ENCODE measurements at regions not wholly inside any gene's neighbourhood (a gene's known extent, or its start where the extent isn't known, plus 50 kb on each side); places are given as distances from the start of the nearest gene placed in this dataset.
A peak's percentile ranks its signal among the peaks of the same experiment; 100 is the strongest.

DNA sequence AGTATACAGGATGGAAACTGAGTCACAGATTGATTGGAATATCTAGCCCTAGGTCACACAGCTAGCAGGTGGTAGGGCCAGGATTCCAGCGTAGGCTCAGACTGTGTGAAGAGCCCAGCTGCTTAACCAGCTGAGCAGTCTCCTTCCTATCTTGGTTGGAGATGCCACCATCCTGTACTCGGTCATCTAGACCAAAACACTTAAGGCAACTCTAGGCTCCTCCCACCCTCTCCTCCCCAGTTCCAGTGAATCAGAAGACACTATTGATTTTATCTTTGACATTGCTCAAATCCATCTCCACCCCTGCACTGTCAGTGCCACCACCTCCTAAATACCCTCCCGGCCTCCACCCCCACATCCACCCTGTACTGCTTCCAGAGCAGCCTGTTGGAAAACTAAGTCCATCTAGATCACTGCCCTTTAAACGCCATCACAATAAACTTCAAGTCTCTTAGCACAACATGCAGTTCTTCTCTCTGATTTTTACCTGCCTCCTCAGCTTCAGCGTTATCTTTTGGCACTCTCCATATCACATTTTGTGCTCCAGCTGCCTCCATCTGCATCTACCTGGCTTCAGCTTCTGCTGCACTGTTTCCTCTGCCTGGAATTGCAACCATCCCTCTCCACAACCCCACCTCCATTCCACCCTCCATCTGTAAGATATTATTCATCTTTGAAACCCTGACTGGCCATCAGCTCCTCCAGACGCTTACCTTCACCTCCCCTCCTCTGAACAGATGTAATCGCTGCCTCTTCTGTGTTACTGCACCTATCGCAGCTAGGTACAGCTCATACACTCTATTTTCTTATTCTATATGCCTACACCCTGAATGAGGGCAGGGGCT lies 86.8 kb upstream of the ACP3 start:
- Histone ChIP-seq H3K79me2 (ENCODE audit: control insufficient read depth, insufficient read depth, low read length, poor library complexity) (no peaks in the 10 kb centered on the region), H3K36me3 (ENCODE audit: control insufficient read depth in 1 of 2, insufficient read depth in 2 of 2, low read length in 2 of 2) (no peaks in the 10 kb centered on the region), H4K12ac (ENCODE audit: low read depth, low read length) (no peak overlapping the region), H2AFZ (ENCODE audit: insufficient read depth, low read length, poor library complexity) (no peak overlapping the region), H3K27me3 (ENCODE audit: insufficient read depth, low read length) (no peaks in the 10 kb centered on the region), H3K14ac (ENCODE audit: low read length) (no peak overlapping the region), H3K4ac (ENCODE audit: low read depth, low read length) (no peak overlapping the region), H2BK5ac (ENCODE audit: low read depth, low read length, poor library complexity) (no peak overlapping the region), H3K4me1 (ENCODE audit: control insufficient read depth in 1 of 2, insufficient read depth in 2 of 2, low read length in 2 of 2) (no peaks in the 10 kb centered on the region), H3K9ac (ENCODE audit: low read length) (no peak overlapping the region), H3K9me3 (ENCODE audit: insufficient read depth, low read depth, low read length) (no peaks in the 10 kb centered on the region), H3K4me2 (ENCODE audit: low read length) (no peak overlapping the region), H4K91ac (ENCODE audit: low read depth, low read length) (no peak overlapping the region), H3K79me1 (ENCODE audit: low read length) (no peaks in the 10 kb centered on the region), H3K27ac (ENCODE audit: low read depth, low read length) (no peak overlapping the region), H3K4me3 (ENCODE audit: low read depth, low read length) (no peak overlapping the region), H2BK120ac (ENCODE audit: insufficient read depth, low read length, poor library complexity) (no peak overlapping the region), H3K23ac (ENCODE audit: low read length) (no peak overlapping the region), H4K8ac (ENCODE audit: low read depth, low read length) (no peak overlapping the region), H3K18ac (ENCODE audit: low read length) (no peak overlapping the region), H2BK12ac (ENCODE audit: low read length) (no peak overlapping the region), H2AK5ac (ENCODE audit: low read length) (no peak overlapping the region)
- DNase-seq, result peak; percentile 83 to 88
- WGBS (ENCODE audit: extremely low coverage, insufficient coverage, insufficient read length), result no CpG with 5 or more reads among the region's 8 CpGs

DNA sequence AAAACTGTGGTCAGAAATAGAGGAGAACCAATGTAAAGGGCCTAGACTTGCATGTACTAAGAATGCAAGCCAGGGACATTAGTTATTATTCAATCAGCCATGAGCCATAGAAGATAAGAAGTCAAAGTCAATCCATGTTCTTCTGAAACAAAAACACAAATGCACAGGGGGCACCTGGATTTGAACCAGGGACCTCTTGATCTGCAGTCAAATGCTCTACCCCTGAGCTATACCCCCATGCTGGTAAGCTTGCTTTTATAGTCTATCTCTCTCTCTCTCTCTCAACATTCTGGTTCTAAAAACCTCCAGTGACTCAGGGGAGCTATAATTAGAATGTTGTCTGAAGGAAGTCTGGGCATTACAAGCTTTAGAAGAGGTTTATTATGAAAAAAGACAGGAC lies 85.6 kb upstream of the ACP3 start:
- Histone ChIP-seq H3K4me1 (ENCODE audit: control insufficient read depth in 1 of 2, insufficient read depth in 2 of 2, low read length in 2 of 2) (no peaks in the 10 kb centered on the region), H4K12ac (ENCODE audit: low read depth, low read length) (no peak overlapping the region), H3K4me3 (ENCODE audit: low read depth, low read length) (no peak overlapping the region)

DNA sequence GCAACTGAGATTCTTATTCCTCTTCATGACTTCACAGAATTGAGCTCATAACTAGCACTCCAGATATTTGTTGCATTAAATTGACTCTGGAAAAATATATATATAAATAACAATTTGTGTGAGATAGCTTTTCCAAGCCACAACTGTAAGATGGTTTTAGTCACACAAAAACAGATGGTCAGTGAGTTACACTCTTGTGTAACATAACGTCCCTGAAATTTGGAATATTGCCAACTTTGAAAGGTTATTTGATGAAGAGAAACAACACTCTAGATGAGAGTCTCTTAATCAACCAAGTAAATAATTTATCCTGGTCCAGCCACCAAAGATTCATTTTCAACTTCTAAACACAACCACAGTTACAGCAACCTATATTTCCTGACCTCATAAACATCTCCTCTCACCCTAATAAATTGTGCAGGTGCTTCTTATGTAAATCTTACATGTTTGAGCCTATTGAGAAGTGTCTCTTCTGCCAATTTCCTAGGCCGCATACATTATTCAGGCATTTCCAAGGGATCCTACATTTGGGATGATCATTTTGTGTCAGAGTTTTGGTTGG lies 84.9 kb upstream of the ACP3 start:
- H2BK120ac ChIP-seq (ENCODE audit: insufficient read depth, low read length, poor library complexity), result no peak overlapping the region
- H3K4me2 ChIP-seq (ENCODE audit: low read length), result no peak overlapping the region
- H3K36me3 ChIP-seq (ENCODE audit: control insufficient read depth in 1 of 2, insufficient read depth in 2 of 2, low read length in 2 of 2), result no peaks in the 10 kb centered on the region
- H2BK12ac ChIP-seq (ENCODE audit: low read length), result no peak overlapping the region
- no peak overlapping the region for H4K12ac ChIP-seq (ENCODE audit: low read depth, low read length)
- H2AFZ ChIP-seq (ENCODE audit: insufficient read depth, low read length, poor library complexity), result no peak overlapping the region
- H3K79me1 ChIP-seq (ENCODE audit: low read length), result no peaks in the 10 kb centered on the region
- H4K8ac ChIP-seq (ENCODE audit: low read depth, low read length), result no peak overlapping the region
- H2AK5ac ChIP-seq (ENCODE audit: low read length), result no peak overlapping the region
- H3K27ac ChIP-seq (ENCODE audit: low read depth, low read length), result no peak overlapping the region
- H3K27me3 ChIP-seq (ENCODE audit: insufficient read depth, low read length), result no peaks in the 10 kb centered on the region
- no peak overlapping the region for H3K23ac ChIP-seq (ENCODE audit: low read length)
- no peak overlapping the region for H3K9ac ChIP-seq (ENCODE audit: low read length)
- H3K79me2 ChIP-seq (ENCODE audit: control insufficient read depth, insufficient read depth, low read length, poor library complexity), result no peaks in the 10 kb centered on the region
- H3K4ac ChIP-seq (ENCODE audit: low read depth, low read length), result no peak overlapping the region
- no peak for DNase-seq
- no peak overlapping the region for H2BK5ac ChIP-seq (ENCODE audit: low read depth, low read length, poor library complexity)
- no peak overlapping the region for H3K4me3 ChIP-seq (ENCODE audit: low read depth, low read length)
- no peaks in the 10 kb centered on the region for H3K4me1 ChIP-seq (ENCODE audit: control insufficient read depth in 1 of 2, insufficient read depth in 2 of 2, low read length in 2 of 2)
- no peak overlapping the region for H3K18ac ChIP-seq (ENCODE audit: low read length)
- no peak overlapping the region for H4K91ac ChIP-seq (ENCODE audit: low read depth, low read length)
- H3K9me3 ChIP-seq (ENCODE audit: insufficient read depth, low read depth, low read length), result no peaks in the 10 kb centered on the region
- H3K14ac ChIP-seq (ENCODE audit: low read length), result no peak overlapping the region
- WGBS (ENCODE audit: extremely low coverage, insufficient coverage, insufficient read length), result no CpG with 5 or more reads among the region's 2 CpGs

More for the DNA sequence above, 85.6 kb upstream of the ACP3 start:
- H2BK5ac ChIP-seq (ENCODE audit: low read depth, low read length, poor library complexity), result no peak overlapping the region
- H3K27ac ChIP-seq (ENCODE audit: low read depth, low read length), result no peak overlapping the region
- no peak overlapping the region for H2AFZ ChIP-seq (ENCODE audit: insufficient read depth, low read length, poor library complexity)
- H3K4ac ChIP-seq (ENCODE audit: low read depth, low read length), result no peak overlapping the region
- DNase-seq, result peak; percentile 51 to 75
- H3K79me2 ChIP-seq (ENCODE audit: control insufficient read depth, insufficient read depth, low read length, poor library complexity), result no peaks in the 10 kb centered on the region
- H4K91ac ChIP-seq (ENCODE audit: low read depth, low read length), result no peak overlapping the region
- H3K79me1 ChIP-seq (ENCODE audit: low read length), result no peaks in the 10 kb centered on the region
- no peak overlapping the region for H4K8ac ChIP-seq (ENCODE audit: low read depth, low read length)
- H2BK120ac ChIP-seq (ENCODE audit: insufficient read depth, low read length, poor library complexity), result no peak overlapping the region
- no peaks in the 10 kb centered on the region for H3K27me3 ChIP-seq (ENCODE audit: insufficient read depth, low read length)
- no peak overlapping the region for H3K4me2 ChIP-seq (ENCODE audit: low read length)
- H3K14ac ChIP-seq (ENCODE audit: low read length), result no peak overlapping the region
- H3K18ac ChIP-seq (ENCODE audit: low read length), result no peak overlapping the region
- no peak overlapping the region for H2AK5ac ChIP-seq (ENCODE audit: low read length)
- H2BK12ac ChIP-seq (ENCODE audit: low read length), result no peak overlapping the region
- no peaks in the 10 kb centered on the region for H3K36me3 ChIP-seq (ENCODE audit: control insufficient read depth in 1 of 2, insufficient read depth in 2 of 2, low read length in 2 of 2)
- H3K23ac ChIP-seq (ENCODE audit: low read length), result no peak overlapping the region
- H3K9ac ChIP-seq (ENCODE audit: low read length), result no peak overlapping the region
- H3K9me3 ChIP-seq (ENCODE audit: insufficient read depth, low read depth, low read length), result no peaks in the 10 kb centered on the region

DNA sequence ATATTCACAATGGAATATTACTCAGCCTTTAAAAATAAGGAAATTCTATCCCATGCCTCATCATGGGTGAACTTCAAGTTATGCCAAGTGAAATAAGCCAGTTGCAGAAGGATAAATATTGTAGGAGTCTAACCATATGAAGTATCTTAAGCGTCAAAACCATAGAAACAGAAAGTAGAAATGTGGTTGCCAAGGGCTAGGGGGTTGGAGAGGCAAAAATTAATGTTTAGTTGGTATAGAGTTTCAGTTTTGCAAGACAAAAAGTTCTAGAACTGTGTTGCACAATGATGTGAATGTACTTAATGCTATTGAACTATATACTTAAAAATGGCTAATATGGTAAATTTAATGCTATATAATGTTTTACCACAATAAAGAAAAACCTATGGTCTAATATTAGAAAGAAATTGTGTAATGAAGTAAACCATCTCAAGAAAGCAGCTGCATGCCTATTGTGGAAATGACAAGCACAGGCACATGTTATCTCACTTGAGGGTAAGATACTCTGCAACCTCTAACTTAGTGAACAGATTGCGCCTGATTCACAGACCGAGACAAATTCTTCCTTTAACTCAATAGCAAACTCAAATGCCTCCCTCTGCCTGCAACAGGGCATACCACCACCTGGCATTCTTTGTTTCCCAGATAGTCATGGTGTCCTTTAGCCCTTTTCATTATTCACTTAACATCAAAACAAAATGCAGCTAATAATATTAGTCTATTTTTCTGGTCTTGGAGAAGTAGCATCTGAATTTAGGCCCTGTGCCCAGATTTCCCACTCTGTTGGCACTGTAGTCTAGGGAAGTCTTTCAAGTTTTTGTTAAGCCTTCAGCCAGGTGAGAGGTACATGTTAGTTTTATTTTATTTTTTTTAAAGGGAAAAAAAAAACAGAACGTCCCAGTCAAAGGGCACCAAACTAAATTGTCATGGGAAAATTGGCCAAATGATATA lies 80.2 kb upstream of the ACP3 start:
- no CpG with 5 or more reads among the region's 4 CpGs for WGBS (ENCODE audit: extremely low coverage, insufficient coverage, insufficient read length)
- H3K9me3 ChIP-seq (ENCODE audit: insufficient read depth, low read depth, low read length), result no peaks in the 10 kb centered on the region
- no peak overlapping the region for H2AK5ac ChIP-seq (ENCODE audit: low read length)
- no peak overlapping the region for H2BK120ac ChIP-seq (ENCODE audit: insufficient read depth, low read length, poor library complexity)
- H3K27me3 ChIP-seq (ENCODE audit: insufficient read depth, low read length), result no peaks in the 10 kb centered on the region
- no peaks in the 10 kb centered on the region for H3K4me1 ChIP-seq (ENCODE audit: control insufficient read depth in 1 of 2, insufficient read depth in 2 of 2, low read length in 2 of 2)
- H3K9ac ChIP-seq (ENCODE audit: low read length), result no peak overlapping the region
- no peak overlapping the region for H4K8ac ChIP-seq (ENCODE audit: low read depth, low read length)
- no peaks in the 10 kb centered on the region for H3K36me3 ChIP-seq (ENCODE audit: control insufficient read depth in 1 of 2, insufficient read depth in 2 of 2, low read length in 2 of 2)
- no peak overlapping the region for H3K4me2 ChIP-seq (ENCODE audit: low read length)
- H4K12ac ChIP-seq (ENCODE audit: low read depth, low read length), result no peak overlapping the region
- peak; percentile 10 to 22 for DNase-seq
- H3K4ac ChIP-seq (ENCODE audit: low read depth, low read length), result no peak overlapping the region
- H4K91ac ChIP-seq (ENCODE audit: low read depth, low read length), result no peak overlapping the region
- H2BK12ac ChIP-seq (ENCODE audit: low read length), result no peak overlapping the region
- no peaks in the 10 kb centered on the region for H3K79me1 ChIP-seq (ENCODE audit: low read length)
- no peak overlapping the region for H3K27ac ChIP-seq (ENCODE audit: low read depth, low read length)
- H3K79me2 ChIP-seq (ENCODE audit: control insufficient read depth, insufficient read depth, low read length, poor library complexity), result no peaks in the 10 kb centered on the region
- H2AFZ ChIP-seq (ENCODE audit: insufficient read depth, low read length, poor library complexity), result no peak overlapping the region
- no peak overlapping the region for H3K4me3 ChIP-seq (ENCODE audit: low read depth, low read length)
- no peak overlapping the region for H2BK5ac ChIP-seq (ENCODE audit: low read depth, low read length, poor library complexity)
- H3K23ac ChIP-seq (ENCODE audit: low read length), result no peak overlapping the region
- no peak overlapping the region for H3K18ac ChIP-seq (ENCODE audit: low read length)
- H3K14ac ChIP-seq (ENCODE audit: low read length), result no peak overlapping the region

Measured in trophoblast cell (in vitro differentiated cells and primary cell).